IPS DF 4.7 (cell line): ENCODE measurements at regions not wholly inside any gene's neighbourhood (a gene's known extent, or its start where the extent isn't known, plus 50 kb on each side); places are given as distances from the start of the nearest gene placed in this dataset.

Experiments used
- DNase-seq: peaks from one replicate; pipeline ENCODE4 v3.0.0-alpha.2; 2013; ENCODE audit warnings: low spot score; ENCODE audit errors: extremely low read depth

DNA sequence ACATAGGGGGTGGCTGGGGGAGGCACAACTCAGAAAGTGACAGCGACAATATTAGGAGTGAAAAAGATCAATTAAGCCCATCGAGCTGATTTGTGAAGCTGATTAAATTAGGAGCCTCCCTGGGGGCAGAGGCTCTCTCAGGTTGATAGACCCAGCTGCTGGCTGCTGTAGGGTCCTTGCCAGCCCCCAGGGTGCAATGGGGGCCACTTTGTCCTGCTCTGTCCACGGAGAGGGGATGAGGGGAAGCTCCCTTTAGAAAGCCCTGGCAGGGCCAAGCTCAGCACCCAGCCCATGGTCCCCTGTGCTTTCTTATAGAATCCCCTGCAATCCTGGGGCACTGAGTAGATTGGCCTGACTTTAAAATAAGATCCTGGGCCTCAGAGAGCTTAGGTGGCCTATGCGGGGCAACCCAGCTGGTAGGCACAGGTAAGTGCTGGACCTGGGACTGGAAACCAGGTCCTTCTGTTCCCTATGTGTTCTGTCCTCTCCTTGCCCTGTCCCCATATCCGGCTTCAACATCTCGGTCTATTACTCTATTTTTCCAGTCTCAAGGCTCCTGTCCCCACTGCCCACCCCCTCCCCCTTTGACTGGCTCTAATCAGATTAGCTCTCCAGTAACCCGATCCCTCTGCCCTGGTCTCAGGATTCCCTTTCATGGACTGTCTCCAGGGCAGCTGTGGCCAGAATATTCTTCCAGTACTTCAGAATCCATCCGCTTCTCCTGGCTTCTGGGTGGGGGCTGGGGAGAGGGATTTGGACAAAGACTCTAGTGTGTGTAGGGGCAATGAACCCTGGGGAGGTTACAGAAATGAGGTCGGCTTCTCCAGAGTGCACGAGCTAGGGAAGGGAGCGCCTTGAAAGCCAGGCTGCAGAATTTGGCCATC, 259.6 kb downstream of the RPS24 start:
- no peak for DNase-seq

DNA sequence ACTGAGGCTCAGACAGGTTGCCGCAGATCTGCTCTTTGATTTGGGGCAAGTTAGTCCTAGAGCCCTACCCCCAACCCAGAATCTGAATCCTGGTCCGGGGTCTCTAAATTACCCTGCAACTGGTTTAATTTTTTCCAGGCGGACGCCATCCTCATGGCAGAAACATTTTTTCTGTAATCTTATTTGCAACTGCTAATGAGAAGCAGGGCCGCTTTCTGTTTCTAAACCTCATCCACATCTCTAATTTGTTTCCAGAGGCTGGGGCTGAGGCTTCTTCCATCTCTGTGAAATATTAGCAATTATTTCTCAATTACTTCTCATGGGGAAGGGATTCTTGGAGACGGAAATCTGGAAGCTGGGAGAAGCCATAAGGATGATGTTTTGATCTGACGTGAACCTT, 261.6 kb downstream of the RPS24 start:
- no peak for DNase-seq

DNA sequence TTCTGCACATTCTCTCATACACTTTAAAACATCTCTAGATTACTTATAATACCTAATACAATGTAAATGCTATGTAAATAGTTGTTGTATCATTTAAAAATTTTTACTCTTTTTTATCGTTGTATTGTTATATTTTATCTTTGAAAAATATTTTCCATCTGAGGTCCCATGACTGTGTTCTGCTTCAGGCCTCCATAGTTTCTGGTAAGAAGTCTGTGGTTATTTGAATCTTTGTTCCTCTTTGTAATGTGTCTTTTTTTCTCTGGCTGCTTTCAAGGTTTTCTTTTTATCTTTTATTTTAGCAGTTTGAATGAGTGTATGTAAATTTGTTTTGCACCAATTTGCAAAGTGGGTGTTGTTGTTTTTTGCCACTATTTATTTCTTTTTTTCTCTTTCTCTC, 263.1 kb downstream of the RPS24 start:
- DNase-seq, result no peak

DNA sequence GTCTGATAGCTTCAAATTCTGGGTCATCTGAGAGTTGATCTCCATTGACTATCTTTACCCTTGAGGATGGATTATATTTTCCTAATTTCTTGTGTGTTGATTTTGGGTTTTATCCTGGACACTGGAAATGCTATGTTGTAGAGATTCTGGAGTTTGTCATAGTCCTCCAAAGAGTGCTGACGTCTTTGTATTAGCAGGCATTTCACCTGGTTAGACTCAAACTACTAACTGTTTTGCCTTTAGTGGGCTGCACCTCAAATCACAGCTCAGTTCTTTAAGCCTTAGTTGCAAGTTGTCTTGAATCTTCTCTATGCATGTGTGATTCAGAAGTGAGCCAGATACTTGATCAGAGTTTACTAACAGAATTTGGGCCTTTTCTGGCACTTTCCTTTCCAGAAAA, 264.3 kb downstream of the RPS24 start:
- DNase-seq, result no peak

DNA sequence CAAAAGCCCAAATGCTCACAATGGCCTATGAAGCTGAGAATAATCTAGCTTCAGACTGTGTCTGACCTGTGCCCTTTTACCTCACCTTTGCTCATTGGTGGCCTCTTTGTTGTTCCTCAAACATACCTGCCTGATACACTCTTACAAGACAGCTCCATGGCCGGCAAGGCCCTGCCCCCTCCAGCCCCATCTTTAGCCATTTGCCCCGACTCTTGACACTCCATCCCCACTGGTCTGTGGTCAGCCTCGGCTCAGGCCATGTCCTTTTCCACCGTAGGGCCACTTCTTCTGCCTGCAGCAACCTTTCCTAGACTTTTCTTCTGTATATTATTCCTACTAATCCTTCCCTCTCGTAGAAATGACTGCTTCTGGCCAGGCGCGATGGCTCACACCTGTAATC, 265.2 kb downstream of the RPS24 start:
- DNase-seq, result no peak

DNA sequence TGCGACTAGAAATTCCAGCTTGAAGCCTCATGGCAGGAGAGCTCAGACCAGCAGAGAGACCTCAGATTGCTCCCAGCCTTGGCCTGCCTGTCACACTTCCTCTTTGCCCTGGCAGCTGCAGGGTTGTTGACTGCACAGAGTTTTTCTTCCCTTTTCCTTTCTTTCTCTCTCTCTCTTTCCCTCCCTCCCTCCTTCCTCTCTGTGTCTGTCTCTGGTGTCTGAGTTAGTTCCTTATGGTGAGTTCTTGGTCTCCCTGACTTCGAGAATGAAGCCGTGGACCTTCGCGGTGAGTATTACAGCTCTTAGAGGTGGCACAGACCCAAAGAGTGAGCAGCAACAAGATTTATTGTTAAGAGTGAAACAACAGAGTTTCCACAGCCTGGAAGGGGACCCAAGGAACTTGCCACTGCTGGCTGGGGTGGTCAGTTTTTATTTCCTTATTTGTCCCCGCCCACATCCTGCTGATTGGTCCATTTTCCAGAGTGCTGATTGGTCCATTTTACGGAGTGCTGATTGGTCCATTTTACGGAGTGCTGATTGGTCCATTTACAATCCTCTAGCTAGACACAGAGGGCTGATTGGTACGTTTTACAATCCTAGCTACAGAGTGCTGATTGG, 266.3 kb downstream of the RPS24 start:
- no peak for DNase-seq

DNA sequence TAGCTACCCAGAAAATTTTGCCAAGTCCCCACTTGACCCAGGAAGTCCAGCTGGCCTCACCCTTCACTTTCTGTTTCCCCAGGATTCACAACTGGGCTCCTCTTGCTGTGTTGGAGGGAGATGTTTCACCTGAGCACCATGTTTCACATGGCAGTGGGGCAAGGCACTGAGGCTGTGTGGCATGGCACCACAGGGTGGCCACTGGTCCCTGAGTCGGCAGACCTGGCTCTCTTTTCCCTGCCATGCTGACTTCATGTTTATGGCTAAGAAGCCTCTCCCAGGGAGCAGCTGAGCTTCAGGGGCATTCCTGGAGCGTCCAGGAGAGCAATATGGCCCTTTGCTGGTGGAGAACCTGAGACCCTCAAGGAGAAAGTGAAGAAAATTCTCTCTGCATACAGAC, 266.9 kb downstream of the RPS24 start:
- no peak for DNase-seq

DNA sequence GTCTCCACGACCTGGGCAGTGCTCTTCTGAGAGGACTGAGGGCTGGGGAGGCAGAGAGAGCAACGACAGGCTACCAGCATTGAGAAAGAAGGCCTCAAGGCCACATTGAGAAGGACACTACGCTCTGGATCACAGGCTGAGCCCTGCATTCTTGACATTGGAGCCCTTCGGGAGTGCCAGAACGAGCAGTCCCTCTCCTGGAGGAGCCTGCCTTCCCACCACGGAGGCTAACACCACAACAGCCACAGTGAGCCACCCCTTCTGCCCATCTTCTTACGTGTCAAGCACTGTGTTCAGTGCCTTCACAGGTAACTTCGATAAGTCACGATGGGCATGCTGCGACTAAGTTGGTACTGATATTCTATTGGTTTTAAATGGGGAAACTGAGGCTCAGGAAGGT, 267.8 kb downstream of the RPS24 start:
- no peak for DNase-seq

DNA sequence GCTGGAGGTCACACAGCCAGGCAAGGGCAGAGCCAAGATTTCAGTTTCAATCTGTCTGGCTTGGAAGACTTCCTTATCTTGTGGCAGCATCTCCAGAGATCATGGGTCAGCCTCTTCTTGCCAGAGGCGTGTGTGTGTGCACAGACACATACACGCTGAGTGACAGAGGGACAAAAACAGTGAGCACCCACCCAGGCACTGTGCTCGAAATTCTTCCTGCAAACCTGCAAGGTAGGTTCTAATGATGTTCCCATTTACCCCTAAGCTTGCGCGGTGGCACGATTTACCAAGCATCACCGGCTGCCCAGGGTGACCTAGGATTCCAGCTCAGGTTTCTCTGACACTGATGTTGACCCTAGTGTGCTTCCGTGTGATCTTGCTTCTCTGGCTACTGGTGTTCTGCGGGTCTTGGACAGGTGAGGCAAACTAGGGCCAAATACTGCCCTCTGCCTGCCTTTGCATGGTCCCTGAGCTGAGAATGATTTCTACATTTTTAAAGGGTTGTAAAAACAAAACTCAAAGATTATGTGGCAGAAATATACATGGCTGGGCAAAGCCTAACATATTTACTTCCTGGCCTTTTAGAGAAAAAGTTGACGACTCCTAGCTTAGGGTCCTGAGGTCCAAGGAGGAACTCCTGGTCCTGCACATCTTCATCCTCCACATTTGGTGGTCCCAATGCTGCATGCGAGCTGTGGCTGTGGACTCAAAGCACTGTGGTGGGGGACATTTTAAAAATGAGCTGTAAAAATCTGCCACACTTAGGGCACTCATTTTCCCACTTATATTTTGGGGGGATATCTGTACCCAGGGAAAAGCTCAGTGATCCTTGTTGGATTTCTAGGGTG, 268.5 kb downstream of the RPS24 start:
- DNase-seq, result no peak

DNA sequence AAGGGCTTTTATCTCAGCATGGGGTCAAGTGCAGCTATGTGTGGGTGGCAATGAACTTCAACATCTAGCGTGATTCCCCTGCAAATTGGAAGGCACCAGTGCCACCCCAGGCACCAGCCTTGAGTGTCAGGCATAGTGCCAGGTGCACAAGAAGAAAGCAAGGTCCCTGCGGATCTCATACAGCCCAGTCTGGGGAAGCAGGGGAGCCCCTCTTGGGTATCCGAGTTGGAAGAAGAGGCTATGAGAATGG, 269.0 kb downstream of the RPS24 start:
- DNase-seq, result no peak

DNA sequence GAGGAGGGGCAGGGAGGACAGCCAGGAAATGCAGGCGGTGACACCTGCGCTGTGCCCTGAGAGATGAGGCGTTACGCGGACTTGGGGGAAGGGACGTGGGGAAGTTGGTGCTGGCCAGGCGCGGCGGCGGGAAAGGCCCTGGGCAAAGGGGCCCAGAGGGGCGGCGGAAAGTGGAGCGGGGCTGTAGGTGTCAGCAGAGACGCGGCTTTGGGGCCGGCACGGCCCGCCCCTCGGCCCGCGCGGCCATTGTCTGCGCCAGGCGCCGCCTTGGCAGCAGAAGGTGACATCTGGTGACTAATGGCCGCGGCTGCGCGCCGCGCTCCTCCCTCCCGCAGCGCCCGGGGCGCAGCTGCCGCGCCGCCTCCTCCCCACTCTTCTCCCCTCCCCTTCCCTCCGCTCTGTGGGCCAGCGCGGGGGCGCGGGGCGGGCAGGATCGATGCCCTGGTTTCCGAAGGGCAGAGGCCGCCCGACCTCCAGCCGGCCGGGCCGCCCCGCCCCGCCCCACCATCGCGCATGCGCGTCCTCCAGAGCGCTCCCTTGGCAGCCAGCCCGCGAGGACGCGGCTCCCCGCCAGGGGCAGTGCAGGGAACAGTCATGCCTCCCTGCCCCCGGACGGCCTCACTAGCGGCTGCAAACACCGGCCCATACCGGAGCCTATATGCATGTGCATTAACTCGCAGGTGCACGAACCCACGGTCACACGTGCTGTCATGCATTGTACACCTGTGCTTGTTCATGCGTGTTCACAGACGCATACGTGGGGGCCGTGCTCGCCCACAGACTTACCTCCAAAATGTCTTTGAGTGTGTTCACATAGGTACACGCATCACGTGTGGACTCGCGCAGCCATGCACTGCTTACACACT, 269.6 kb downstream of the RPS24 start:
- no peak for DNase-seq

DNA sequence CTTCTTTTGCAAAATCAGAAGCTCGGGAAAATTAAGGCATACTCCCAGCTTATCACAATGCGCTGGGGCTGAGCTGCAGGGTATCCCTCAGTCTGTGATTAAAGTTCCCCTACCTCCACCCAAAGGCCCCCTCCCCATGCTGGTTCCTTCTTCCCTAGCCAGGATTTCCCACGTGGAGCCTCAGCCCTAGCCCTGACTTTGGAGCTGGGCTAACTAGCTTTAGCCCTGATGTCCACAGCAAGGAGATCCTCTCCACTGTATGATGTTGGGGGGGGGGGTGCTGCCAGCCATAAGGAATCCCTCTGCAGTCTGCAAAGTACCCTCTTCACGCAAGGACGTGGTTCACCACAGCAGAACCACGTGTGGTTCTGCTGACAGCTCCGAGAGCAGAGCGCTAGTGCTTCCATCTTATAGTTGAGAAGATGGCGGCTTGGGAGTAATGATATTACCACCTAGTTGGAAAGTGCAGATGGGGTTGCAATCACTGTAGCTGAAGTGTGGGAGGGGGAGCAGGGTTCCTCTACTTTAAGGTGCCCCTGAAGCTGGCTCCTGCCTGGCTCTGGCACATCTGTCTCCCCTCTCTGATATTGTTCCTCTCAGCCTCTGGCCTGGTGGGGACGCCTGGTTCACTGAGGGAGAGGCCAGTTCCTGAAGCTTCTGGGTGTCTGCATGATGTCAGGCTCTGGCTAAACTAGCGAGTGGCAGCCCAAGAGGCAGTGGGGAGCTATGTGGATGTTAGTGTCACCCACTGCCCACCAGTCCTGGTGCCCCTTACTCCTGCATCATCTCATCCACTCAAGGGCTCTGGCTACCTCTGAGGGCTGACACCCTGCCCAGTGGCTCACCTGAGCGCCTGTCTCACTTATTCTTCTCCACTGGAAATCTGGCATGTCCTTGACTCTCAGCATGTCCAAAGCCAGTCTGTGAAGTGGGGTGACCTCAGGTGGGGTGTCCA, 270.7 kb downstream of the RPS24 start:
- no peak for DNase-seq

DNA sequence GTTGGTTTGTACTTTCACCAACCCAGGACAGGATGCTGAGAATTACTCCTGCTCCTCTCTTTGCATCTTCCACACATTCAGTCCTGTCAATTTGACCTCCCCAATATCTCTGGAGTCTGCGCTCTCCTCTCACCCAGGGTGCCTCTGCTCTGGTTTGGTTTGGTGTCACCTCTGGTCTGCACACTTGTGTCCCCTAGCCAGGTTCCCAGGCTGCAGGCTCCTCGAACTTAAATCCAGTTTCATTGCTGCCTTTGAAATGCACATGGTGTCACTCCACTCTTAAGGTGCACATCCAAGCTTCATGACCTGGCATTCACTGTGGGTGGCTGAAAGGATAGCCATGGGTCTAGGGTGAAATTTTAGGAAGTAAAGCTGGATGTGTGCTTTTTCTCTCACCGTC, 271.6 kb downstream of the RPS24 start:
- DNase-seq, result no peak

DNA sequence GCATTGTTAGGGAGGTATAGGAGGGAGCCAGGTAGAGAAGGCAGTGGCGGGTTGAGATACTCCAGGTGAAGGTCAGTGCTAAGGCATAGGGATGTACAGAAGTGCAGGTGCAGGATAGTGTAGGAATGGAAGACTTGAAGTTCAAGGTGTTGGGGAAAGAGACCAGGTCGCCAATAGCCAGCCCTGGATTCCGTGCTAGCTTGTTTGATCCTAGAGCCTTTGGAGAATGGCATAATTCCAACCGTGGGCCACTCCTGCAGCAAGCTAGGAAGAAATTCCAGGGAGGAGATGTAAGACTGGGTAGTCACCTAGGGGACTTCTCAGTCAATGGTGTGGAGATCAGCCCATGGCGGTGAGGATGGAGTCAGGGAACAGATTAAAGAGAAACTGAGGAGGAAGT, 272.7 kb downstream of the RPS24 start:
- DNase-seq, result no peak

DNA sequence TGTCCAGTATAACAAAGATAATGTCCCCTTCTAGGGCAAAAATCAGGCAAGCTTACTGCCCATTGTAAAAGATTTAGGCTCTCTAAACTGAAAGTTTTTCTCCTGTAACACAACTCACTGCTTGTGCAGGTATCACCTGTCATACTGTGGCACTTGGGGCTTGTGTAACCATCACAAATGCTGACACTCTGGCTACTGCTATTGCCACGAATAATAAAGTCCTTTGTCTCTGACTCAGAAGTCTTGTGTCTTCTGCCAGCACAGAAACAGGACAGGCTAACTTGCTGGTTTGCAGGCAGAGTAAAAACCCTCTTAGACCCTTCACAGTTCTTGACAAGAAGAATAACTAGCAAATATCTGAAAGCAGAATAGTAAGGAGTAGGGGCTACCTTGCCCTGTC, 273.9 kb downstream of the RPS24 start:
- no peak for DNase-seq

DNA sequence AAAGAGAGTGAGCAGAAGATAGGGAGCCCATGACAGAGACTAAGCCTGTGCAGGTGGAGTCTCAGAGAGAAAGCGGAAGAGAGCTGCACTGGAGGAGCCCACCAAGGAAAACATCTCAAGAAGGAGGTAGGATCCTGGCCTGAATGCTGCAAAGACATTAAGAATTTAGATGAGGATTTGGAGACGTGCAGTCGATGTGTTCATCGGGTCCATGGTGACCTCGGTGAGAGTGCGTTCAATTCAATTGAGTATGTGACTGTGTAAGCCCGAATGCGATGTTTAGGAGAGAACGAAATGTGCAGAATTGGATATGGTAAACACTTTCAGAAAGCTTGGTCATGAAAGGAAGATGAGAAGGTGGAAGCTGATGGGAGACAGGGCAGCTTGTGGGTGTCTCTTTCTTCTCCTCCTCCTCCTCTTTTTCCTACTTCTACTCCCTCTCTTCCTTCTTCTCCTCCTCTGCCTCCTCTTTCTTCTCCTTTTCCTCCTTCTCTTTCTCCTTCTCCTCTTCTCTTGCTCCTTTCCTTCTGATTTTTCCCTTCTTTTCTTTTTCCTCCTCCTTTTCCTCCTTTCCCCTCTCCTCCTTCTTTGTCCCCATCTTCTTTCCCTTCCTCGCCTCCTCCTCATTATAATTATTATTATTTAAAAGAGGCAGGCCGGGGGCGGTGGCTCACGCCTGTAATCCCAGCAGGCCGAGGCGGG, 276.0 kb downstream of the RPS24 start:
- DNase-seq, result no peak

DNA sequence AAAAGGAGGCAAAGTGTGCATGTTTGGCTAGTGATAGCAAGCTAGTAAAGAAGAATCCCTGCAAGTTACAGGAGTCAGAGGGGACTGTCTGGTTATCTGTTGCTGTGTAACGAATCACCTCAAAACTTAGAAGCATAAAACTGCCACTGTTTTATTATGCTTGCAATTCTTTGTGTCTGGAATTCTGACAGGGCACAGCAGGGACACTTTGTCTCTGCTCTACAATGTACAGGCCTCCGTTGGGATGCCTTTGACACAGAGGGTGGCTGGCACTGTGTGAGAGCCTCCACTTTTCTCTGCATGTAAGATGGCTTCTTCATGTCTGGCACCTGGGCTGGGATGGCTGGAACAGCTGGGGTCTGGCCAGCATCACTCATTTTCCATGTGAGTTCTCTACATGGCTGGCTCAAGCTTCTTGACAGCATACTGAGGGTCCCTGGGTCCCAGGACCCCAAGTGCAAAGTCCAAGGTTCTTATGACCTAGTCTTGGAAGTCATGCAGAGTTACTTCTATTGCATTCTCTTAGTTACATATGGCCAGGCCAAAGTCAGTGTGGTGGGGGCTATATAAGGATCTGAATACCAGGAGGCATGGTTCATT, 276.9 kb downstream of the RPS24 start:
- DNase-seq, result no peak

DNA sequence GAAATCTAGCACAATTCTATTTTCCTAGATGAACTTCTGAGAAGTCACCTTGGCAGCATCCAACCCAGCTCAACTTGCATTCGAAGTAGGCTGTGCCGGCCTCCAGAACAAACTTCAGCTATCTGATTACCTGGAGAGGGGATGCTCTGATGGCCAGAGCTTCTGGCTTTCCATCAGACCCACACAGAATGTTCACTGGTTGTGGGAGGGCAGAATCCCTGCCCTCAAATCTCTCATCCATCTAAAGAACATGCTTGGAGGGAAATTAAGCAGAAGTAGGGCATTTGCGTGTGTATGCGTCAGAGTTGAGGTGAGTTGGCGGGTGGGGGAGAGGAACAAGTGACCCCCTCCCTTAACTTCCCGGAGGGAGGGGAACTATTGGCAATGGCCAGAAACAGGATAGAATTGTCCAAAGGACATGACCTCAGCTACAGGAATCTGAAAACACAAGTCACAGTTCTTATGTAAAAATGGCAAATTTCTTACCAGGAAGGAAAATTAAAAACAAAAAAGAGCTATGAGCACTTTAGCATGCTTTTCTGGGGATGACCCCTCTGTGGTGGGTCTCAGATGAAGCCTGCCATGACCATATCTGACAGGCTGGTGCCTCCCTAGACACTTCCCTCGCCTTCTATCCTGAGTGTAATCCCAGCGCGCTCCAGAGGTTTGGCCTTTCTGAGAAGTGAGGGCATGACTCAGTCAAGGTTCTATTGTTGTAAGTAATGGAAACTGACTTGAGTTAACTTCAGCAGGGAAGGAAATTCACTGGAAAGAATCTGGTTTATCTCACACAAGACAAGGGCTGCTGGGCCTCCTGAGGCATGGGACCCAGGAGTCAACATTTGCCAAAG, 278.8 kb downstream of the RPS24 start:
- DNase-seq, result no peak

DNA sequence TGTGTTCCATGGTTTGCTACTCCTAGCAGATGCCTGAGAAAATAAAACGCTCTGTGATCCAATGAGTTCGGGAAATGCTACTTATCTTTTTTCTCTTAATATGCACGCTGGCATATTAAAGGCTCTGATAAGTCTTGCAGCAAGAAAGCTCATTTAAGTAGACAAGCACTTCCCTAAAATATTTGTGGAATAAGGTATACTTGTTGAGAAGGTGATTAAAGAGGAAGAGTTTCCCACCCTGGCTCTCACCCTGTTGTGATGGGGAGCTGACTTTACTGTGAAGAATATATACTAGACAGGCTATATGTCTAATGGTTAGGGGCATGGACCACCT, 279.4 kb downstream of the RPS24 start:
- DNase-seq, result no peak
